ENCODE measurements at regions not wholly inside any gene's neighbourhood (a gene's known extent, or its start where the extent isn't known, plus 50 kb on each side); places are given as distances from the start of the nearest gene placed in this dataset.

GRCh38 chr15:53107855-53108254, 317.7 kb upstream of the ONECUT1 start:
- Histone ChIP-seq H3K4me3 (ENCODE audit: low read depth, low read length) (no peak overlapping the region), H3K9me3 (ENCODE audit: control insufficient read depth, insufficient read depth, low read length) (peaks cover 9% of the 10 kb centered on the region; the same call in 1 of the 2 replicates), H3K27me3 (ENCODE audit: control insufficient read depth, insufficient read depth, low read length) (no peaks in the 10 kb centered on the region), H3K27ac (ENCODE audit: low read depth, low read length) (no peak overlapping the region)
- TF ChIP-seq CTCF (IDR thresholded peaks at IDR 0.05; ENCODE audit: low read depth, low read length): no peak
- POLR2A ChIA-PET: no interaction called here
- CTCF ChIA-PET: no interaction called here
- no peak for DNase-seq (ENCODE audit: low read depth, low spot score)

DNA sequence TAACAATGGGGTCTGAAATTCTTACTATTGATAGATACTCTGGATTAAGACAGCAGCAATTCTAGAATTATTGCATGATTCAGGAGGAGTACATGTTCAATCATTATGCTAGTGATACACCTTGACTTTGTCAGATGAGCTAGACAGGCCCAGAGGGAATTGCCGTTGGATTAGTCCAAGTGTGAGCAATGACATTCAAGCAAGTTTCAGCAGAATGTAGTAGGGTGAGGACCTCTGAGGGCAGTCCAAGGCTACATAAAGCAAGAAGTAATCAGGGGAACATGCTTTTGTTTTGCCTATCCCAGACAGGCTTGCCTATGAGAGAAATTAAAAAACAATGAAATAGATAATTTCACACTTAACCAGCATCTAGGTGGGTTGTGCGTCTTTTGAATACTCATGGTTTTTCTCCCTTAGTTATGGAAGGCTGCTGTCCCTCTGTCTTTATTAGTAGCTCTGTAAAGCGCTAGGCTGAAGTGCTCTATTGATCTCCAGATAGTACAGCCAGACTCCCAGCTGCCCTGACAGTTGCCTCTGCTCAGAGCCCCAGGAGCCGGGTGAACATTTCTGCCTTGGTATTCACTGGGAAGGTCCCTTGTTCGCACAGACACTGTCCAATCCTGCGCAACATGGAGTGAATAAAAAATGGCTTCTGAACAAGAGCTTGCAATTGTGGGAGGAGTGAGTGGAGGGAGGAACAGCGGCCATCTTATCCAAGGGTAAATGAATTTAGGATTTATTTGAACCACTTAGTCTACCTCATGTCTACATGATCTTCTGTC, 316.6 kb upstream of the ONECUT1 start:
- H3K27me3 ChIP-seq (ENCODE audit: control insufficient read depth, insufficient read depth, low read length): no peaks in the 10 kb centered on the region
- no peak for DNase-seq (ENCODE audit: low read depth, low spot score)
- CTCF ChIA-PET: no interaction called here

GRCh38 chr15:53102483-53102882, 312.3 kb upstream of the ONECUT1 start:
- Histone ChIP-seq H3K4me3 (ENCODE audit: low read depth, low read length) (no peak overlapping the region), H3K9me3 (ENCODE audit: control insufficient read depth, insufficient read depth, low read length) (peaks cover 9% of the 10 kb centered on the region; the same call in 1 of the 2 replicates), H3K27ac (ENCODE audit: low read depth, low read length) (no peak overlapping the region), H3K27me3 (ENCODE audit: control insufficient read depth, insufficient read depth, low read length) (no peaks in the 10 kb centered on the region)
- no peak for TF ChIP-seq CTCF (IDR thresholded peaks at IDR 0.05; ENCODE audit: low read depth, low read length)
- ChIA-PET POLR2A (no interaction called here), CTCF (no interaction called here)
- DNase-seq (ENCODE audit: low read depth, low spot score): no peak

More for the DNA sequence above, 316.6 kb upstream of the ONECUT1 start:
- TF ChIP-seq CTCF (IDR thresholded peaks at IDR 0.05; ENCODE audit: low read depth, low read length): no peak
- H3K9me3 ChIP-seq (ENCODE audit: control insufficient read depth, insufficient read depth, low read length): peaks cover 9% of the 10 kb centered on the region; the same call in 1 of the 2 replicates
- H3K27ac ChIP-seq (ENCODE audit: low read depth, low read length): no peak overlapping the region
- POLR2A ChIA-PET: no interaction called here
- no peak overlapping the region for H3K4me3 ChIP-seq (ENCODE audit: low read depth, low read length)

GRCh38 chr15:53080484-53080883, 290.3 kb upstream of the ONECUT1 start:
- ChIA-PET POLR2A (no interaction called here), CTCF (no interaction called here)
- Histone ChIP-seq H3K27me3 (ENCODE audit: control insufficient read depth, insufficient read depth, low read length) (no peaks in the 10 kb centered on the region), H3K9me3 (ENCODE audit: control insufficient read depth, insufficient read depth, low read length) (peaks cover 18% of the 10 kb centered on the region; the same call in 1 of the 2 replicates), H3K4me3 (ENCODE audit: low read depth, low read length) (no peak overlapping the region), H3K27ac (ENCODE audit: low read depth, low read length) (no peak overlapping the region)
- no peak for DNase-seq (ENCODE audit: low read depth, low spot score)
- no peak for TF ChIP-seq CTCF (IDR thresholded peaks at IDR 0.05; ENCODE audit: low read depth, low read length)

DNA sequence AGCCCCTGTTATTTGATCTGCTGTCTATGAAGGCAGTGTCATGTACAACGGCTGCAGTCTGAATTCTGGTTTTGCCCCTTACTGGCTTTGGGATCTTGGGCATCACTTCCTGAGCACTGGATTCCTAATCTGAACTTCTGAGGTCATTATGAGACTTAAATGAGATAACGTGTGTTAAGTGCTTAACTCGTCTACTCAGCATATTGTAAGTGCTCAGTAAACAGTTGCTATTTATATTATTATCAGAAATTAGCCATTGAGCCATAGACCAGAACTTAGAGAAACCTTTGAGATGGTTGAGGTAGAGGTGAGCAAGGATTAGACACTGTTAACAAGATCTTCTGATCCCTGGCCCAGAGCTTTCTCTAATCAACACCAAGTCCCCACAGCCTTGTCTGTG, 284.1 kb upstream of the ONECUT1 start:
- Histone ChIP-seq H3K4me3 (ENCODE audit: low read depth, low read length) (no peak overlapping the region), H3K27me3 (ENCODE audit: control insufficient read depth, insufficient read depth, low read length) (no peaks in the 10 kb centered on the region), H3K27ac (ENCODE audit: low read depth, low read length) (no peak overlapping the region), H3K9me3 (ENCODE audit: control insufficient read depth, insufficient read depth, low read length) (peaks cover 29% of the 10 kb centered on the region)
- DNase-seq (ENCODE audit: low read depth, low spot score): no peak
- ChIA-PET POLR2A (no interaction called here), CTCF (no interaction called here)
- no peak for TF ChIP-seq CTCF (IDR thresholded peaks at IDR 0.05; ENCODE audit: low read depth, low read length)
